ENCODE measurements at regions not wholly inside any gene's neighbourhood (a gene's known extent, or its start where the extent isn't known, plus 50 kb on each side); places are given as distances from the start of the nearest gene placed in this dataset.
"Not testable (repeated sequence)": the region's sequence is repeated elsewhere in the genome, so short reads cannot be mapped to it uniquely, and the experiment has no call there.

GRCh38 chr22:22717664-22718063 is 73.2 kb downstream of the GGTLC2 start:
- no peak for DNase-seq

GRCh38 chr22:22720201-22720723 is 75.8 kb downstream of the GGTLC2 start:
- DNase-seq, result peak; percentile 45

GRCh38 chr22:22720724-22721261 is 76.4 kb downstream of the GGTLC2 start:
- no peak for DNase-seq

- no peak for DNase-seq
Observed at GRCh38 chr22:22721681-22722354, 77.4 kb downstream of the GGTLC2 start.

- DNase-seq, result no peak
Observed at GRCh38 chr22:22728382-22728781, 84.0 kb downstream of the GGTLC2 start.

GRCh38 chr22:22730655-22731373 is 86.4 kb downstream of the GGTLC2 start:
- DNase-seq, result no peak

- DNase-seq, result no peak
Observed at GRCh38 chr22:22731374-22731676, 86.9 kb downstream of the GGTLC2 start.

- not testable (repeated sequence) for DNase-seq
Observed at GRCh38 chr22:22733006-22733405, 88.6 kb downstream of the GGTLC2 start.

GRCh38 chr22:22733881-22734373 is 89.5 kb downstream of the GGTLC2 start:
- DNase-seq, result no peak

- not testable (repeated sequence) for DNase-seq
Observed at GRCh38 chr22:22734395-22735272, 90.2 kb downstream of the GGTLC2 start.

- not testable (repeated sequence) for DNase-seq
Observed at GRCh38 chr22:22735276-22735675, 90.9 kb downstream of the GGTLC2 start.

GRCh38 chr22:22735695-22736611 is 91.5 kb downstream of the GGTLC2 start:
- no peak for DNase-seq

GRCh38 chr22:22737590-22737989 is 93.2 kb downstream of the GGTLC2 start:
- no peak for DNase-seq

GRCh38 chr22:22738959-22739585 is 94.7 kb downstream of the GGTLC2 start:
- no peak for DNase-seq

- no peak for DNase-seq
Observed at GRCh38 chr22:22740560-22741276, 96.3 kb downstream of the GGTLC2 start.

GRCh38 chr22:22741843-22742242 is 97.4 kb downstream of the GGTLC2 start:
- no peak for DNase-seq

GRCh38 chr22:22742641-22743040 is 98.2 kb downstream of the GGTLC2 start:
- no peak for DNase-seq

- no peak for DNase-seq
Observed at GRCh38 chr22:22743128-22743760, 98.8 kb downstream of the GGTLC2 start.

- DNase-seq, result no peak
Observed at GRCh38 chr22:22744412-22745224, 100.2 kb downstream of the GGTLC2 start.
